GM12892 (cell line): ENCODE measurements at regions not wholly inside any gene's neighbourhood (a gene's known extent, or its start where the extent isn't known, plus 50 kb on each side); places are given as distances from the start of the nearest gene placed in this dataset.

ENCODE experiments used
- POLR2A ChIP-seq: IDR thresholded peaks from 2 replicates; pipeline ENCODE4 v1.6.1; 2011; ENCODE audit warnings: low read depth, low read length, control low read depth
- POLR2AphosphoS5 ChIP-seq: IDR thresholded peaks from 2 replicates; pipeline ENCODE4 v1.6.1; 2011; ENCODE audit warnings: low read depth, low read length, control low read depth
- TAF1 ChIP-seq: IDR thresholded peaks from 2 replicates; pipeline ENCODE4 v1.6.1; 2011; ENCODE audit warnings: low read depth, mild to moderate bottlenecking, control low read depth, low read length, borderline replicate concordance

DNA sequence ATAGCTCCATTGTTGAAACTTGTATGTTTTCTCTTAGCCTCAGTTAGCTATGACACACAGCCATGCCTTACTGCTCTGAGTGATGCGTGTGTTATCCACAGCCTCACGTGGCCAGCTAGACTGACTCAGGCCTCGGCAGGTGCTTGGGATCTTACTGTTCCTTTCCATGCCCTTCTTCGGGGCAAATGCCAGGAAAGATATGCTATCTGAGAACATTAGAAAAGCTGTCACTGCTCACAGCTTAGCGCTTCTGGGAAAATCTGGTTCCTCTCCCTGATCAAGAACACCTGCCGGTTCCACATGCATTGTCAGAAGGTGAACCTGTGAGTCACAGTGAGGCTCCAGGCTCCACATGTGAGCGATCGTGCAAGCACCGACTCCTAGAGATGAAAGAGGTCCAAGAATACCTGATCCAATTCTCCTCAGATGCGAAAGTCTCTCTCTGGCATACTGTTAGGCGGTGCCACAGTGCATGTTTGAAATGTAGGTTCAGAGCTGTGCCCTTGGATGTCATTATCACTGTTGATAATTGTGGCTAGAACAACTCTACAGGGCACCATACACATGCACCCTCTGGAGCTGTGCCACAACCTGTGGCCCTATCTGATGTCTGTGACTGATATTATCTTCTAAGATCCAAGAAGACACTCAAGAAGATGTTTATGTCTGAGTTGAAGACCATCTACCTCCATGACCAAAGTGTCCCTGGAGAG, 247.8 kb upstream of the IGFBP3 start:
- TF ChIP-seq POLR2A (no peak), POLR2AphosphoS5 (no peak), TAF1 (no peak)
